Neural cell (in vitro differentiated cells): ENCODE measurements at regions not wholly inside any gene's neighbourhood (a gene's known extent, or its start where the extent isn't known, plus 50 kb on each side); places are given as distances from the start of the nearest gene placed in this dataset.

Experiments used
- H2AFZ ChIP-seq: fragments of 200-600, 300-800 bp; sonication (generic), shearing (Covaris generic); 2 replicates; pipeline ENCODE4 v1.6.0; 2014; ENCODE audit warnings: low read depth, mild to moderate bottlenecking, antibody characterized with exemption, low read length, moderate library complexity
- H3F3A ChIP-seq: fragments of 200-600 bp; shearing (Covaris generic); 2 replicates; pipeline ENCODE4 v1.6.1; 2016; ENCODE audit warnings: mild to moderate bottlenecking, moderate library complexity, mixed read lengths, antibody characterized with exemption, low read length; ENCODE audit not compliant: insufficient read depth, poor library complexity, severe bottlenecking
- H3K27ac ChIP-seq: fragments of 200-600, 300-800 bp; sonication (generic), shearing (Covaris generic); 2 replicates; pipeline ENCODE4 v1.5.1; 2014; ENCODE audit warnings: mild to moderate bottlenecking, low read length, moderate library complexity
- H3K27me3 ChIP-seq: fragments of 300-800, 200-600 bp; sonication (generic), shearing (Covaris generic); 2 replicates; pipeline ENCODE4 v1.6.0; 2014; ENCODE audit warnings: mild to moderate bottlenecking, low read depth, low read length, moderate library complexity; ENCODE audit not compliant: insufficient read depth
- H3K36me3 ChIP-seq: fragments of 300-800, 200-600 bp; sonication (generic), shearing (Covaris generic); 2 replicates; pipeline ENCODE4 v1.5.1; 2014; ENCODE audit warnings: mild to moderate bottlenecking, antibody characterized with exemption, low read length, moderate library complexity; ENCODE audit not compliant: insufficient read depth
- H3K4me2 ChIP-seq: fragments of 300-800, 200-600 bp; sonication (generic), shearing (Covaris generic); 2 replicates; pipeline ENCODE4 v1.6.0; 2014; ENCODE audit warnings: mild to moderate bottlenecking, low read length
- H3K4me3 ChIP-seq: fragments of 300-800, 200-600 bp; sonication (generic), shearing (Covaris generic); 2 replicates; pipeline ENCODE4 v1.5.1; 2014; ENCODE audit warnings: mild to moderate bottlenecking, low read length, moderate library complexity
- H3K79me2 ChIP-seq: fragments of 200-600 bp; shearing (Covaris generic); replicated peaks from 2 replicates; pipeline ENCODE4 v1.6.0; 2014; ENCODE audit warnings: mild to moderate bottlenecking, low read length, moderate library complexity; ENCODE audit not compliant: insufficient read depth
- H3K9ac ChIP-seq: fragments of 300-800, 200-600 bp; sonication (generic), shearing (Covaris generic); 2 replicates; pipeline ENCODE4 v1.6.1; 2016; ENCODE audit warnings: mild to moderate bottlenecking, low read length, mixed read lengths
- H3K9me2 ChIP-seq: fragments of 200-600 bp; shearing (Covaris generic); 2 replicates; pipeline ENCODE4 v1.6.1; 2016; ENCODE audit warnings: mild to moderate bottlenecking, low read length, mixed read lengths; ENCODE audit not compliant: insufficient read depth
- H3K9me3 ChIP-seq: fragments of 200-600, 300-800 bp; sonication (generic), shearing (Covaris generic); 2 replicates; pipeline ENCODE4 v1.6.1; 2016; ENCODE audit warnings: mild to moderate bottlenecking, mixed run types, low read length, moderate library complexity, mixed read lengths
- H4K20me1 ChIP-seq: fragments of 200-600 bp; shearing (Covaris generic); 2 replicates; pipeline ENCODE4 v1.6.1; 2016; ENCODE audit warnings: mild to moderate bottlenecking, mixed run types; ENCODE audit not compliant: insufficient read depth
- EP300 ChIP-seq: fragments of 450-650 bp; conservative IDR thresholded peaks from 2 replicates; pipeline ENCODE4 v1.6.1; 2014; ENCODE audit warnings: antibody characterized with exemption, mild to moderate bottlenecking, moderate library complexity; ENCODE audit not compliant: poor library complexity, severe bottlenecking
- EZH2 ChIP-seq: fragments of 200-600, 300-800 bp; shearing (Covaris generic), sonication (generic); IDR thresholded peaks from 2 replicates; pipeline ENCODE4 v1.6.1; 2014; ENCODE audit warnings: antibody characterized with exemption, low read length, borderline replicate concordance, mild to moderate bottlenecking; ENCODE audit not compliant: insufficient read depth, poor library complexity, severe bottlenecking
- MXI1 ChIP-seq: fragments of 450-650 bp; conservative IDR thresholded peaks from 2 replicates; pipeline ENCODE4 v1.6.1; 2014; ENCODE audit warnings: antibody characterized with exemption, mild to moderate bottlenecking; ENCODE audit not compliant: poor library complexity, severe bottlenecking
- POLR2AphosphoS5 ChIP-seq: IDR thresholded peaks from 2 replicates; pipeline ENCODE4 v1.6.1; 2012
- RAD21 ChIP-seq: fragments of 450-650 bp; conservative IDR thresholded peaks from 2 replicates; pipeline ENCODE4 v1.6.1; 2014; ENCODE audit warnings: antibody characterized with exemption, mild to moderate bottlenecking, moderate library complexity
- REST ChIP-seq: IDR thresholded peaks from 2 replicates; pipeline ENCODE4 v1.6.1; 2012; ENCODE audit warnings: borderline replicate concordance
- SMC3 ChIP-seq: fragments of 450-650 bp; conservative IDR thresholded peaks from 2 replicates; pipeline ENCODE4 v1.6.1; 2014; ENCODE audit warnings: antibody characterized with exemption, mild to moderate bottlenecking, moderate library complexity; ENCODE audit not compliant: poor library complexity
- TAF1 ChIP-seq: IDR thresholded peaks from 2 replicates; pipeline ENCODE4 v1.6.1; 2012; ENCODE audit warnings: low read depth
- TF ChIP-seq, protein P1 (sequence below): fragments of 450-650 bp; IDR thresholded peaks from 2 replicates; pipeline ENCODE4 v1.5.1; 2014; ENCODE audit warnings: antibody characterized with exemption, mild to moderate bottlenecking, moderate library complexity; ENCODE audit not compliant: poor library complexity, severe bottlenecking

DNA sequence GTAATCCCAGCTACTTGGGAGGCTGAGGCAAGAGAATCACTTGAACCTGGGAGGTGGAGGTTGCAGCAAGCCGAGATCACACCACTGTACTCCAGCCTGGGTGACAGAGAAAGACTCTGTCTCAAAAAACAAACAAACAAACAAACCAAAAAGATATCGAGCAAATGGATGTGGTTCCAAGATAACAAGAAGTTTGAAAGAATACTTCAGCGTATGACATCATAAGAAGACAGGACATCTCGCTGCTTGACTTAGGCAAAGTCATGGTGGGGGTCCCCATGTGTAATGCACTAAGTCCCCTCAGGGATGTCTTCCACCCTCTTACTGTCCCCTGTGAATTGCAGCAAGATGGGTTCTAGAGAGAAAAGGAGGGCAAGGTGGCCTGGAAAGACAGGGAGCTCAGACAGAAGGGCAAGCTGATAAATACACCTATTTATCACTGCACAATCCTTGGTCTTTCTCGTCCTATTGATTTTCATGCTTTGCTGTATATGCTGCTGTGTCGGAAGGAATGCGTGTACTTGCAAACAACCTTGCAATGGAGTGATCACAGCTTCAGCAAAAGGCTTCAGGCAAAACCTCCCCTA lies 115.0 kb downstream of the BDH1 start:
- Histone ChIP-seq H3K79me2 (no peaks in the 10 kb centered on the region), H3K9ac (no peak overlapping the region), H3K36me3 (no peaks in the 10 kb centered on the region), H2AFZ (no peak overlapping the region), H3K27ac (no peak overlapping the region), H3K9me3 (no peaks in the 10 kb centered on the region), H3K27me3 (no peaks in the 10 kb centered on the region), H3K9me2 (no peaks in the 10 kb centered on the region), H3K4me3 (no peak overlapping the region), H4K20me1 (no peaks in the 10 kb centered on the region), H3K4me2 (no peak overlapping the region), H3F3A (no peaks in the 10 kb centered on the region)
- TF ChIP-seq SMC3 (no peak), REST (no peak), MXI1 (no peak), EP300 (no peak), POLR2AphosphoS5 (no peak), TAF1 (no peak), EZH2 (no peak), RAD21 (no peak)
- TF ChIP-seq, protein P1, sequence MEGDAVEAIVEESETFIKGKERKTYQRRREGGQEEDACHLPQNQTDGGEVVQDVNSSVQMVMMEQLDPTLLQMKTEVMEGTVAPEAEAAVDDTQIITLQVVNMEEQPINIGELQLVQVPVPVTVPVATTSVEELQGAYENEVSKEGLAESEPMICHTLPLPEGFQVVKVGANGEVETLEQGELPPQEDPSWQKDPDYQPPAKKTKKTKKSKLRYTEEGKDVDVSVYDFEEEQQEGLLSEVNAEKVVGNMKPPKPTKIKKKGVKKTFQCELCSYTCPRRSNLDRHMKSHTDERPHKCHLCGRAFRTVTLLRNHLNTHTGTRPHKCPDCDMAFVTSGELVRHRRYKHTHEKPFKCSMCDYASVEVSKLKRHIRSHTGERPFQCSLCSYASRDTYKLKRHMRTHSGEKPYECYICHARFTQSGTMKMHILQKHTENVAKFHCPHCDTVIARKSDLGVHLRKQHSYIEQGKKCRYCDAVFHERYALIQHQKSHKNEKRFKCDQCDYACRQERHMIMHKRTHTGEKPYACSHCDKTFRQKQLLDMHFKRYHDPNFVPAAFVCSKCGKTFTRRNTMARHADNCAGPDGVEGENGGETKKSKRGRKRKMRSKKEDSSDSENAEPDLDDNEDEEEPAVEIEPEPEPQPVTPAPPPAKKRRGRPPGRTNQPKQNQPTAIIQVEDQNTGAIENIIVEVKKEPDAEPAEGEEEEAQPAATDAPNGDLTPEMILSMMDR, result no peak

DNA sequence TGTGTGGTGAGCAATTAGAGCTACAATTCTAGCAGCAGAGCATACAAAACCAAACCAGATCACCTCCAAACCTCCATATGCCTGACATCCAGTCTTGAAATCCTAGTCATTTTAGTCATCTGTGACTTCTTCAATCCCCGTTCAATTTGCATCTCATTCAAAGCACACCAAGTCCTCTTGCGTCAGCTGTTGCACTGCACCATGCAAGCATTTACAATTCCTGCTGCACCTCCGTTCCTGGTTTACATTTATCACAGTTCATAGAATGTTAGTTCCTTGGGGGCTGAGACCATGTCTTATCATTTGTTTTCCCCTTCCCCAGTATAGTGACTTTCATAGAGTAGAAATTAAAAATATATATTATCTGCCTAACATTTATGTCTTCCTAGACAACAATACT lies 116.9 kb downstream of the BDH1 start:
- H3K27me3 ChIP-seq, result no peaks in the 10 kb centered on the region
- H3K9me2 ChIP-seq, result no peaks in the 10 kb centered on the region
- no peaks in the 10 kb centered on the region for H3K36me3 ChIP-seq
- no peaks in the 10 kb centered on the region for H3K79me2 ChIP-seq
- H4K20me1 ChIP-seq, result no peaks in the 10 kb centered on the region
- H3K4me3 ChIP-seq, result no peak overlapping the region
- H3K4me2 ChIP-seq, result no peak overlapping the region
- no peaks in the 10 kb centered on the region for H3F3A ChIP-seq
- no peak overlapping the region for H2AFZ ChIP-seq
- no peak overlapping the region for H3K27ac ChIP-seq
- no peak for TF ChIP-seq TAF1
- TF ChIP-seq, protein P1, result no peak
- TF ChIP-seq REST, result no peak
- TF ChIP-seq EZH2, result no peak
- TF ChIP-seq EP300, result no peak
- TF ChIP-seq SMC3, result no peak
- no peak for TF ChIP-seq MXI1
- TF ChIP-seq POLR2AphosphoS5, result no peak
- TF ChIP-seq RAD21, result no peak
- H3K9me3 ChIP-seq, result no peaks in the 10 kb centered on the region
- H3K9ac ChIP-seq, result no peak overlapping the region
